K562 (cell line): ENCODE measurements at regions not wholly inside any gene's neighbourhood (a gene's known extent, or its start where the extent isn't known, plus 50 kb on each side); places are given as distances from the start of the nearest gene placed in this dataset.

Experiments used
- ATAC-seq: fragments of 200-7000 bp; cut with Tn5 transposase; 3 replicates; pipeline ENCODE4 v1.9.1; 2020; ENCODE audit warnings: moderate library complexity
- BruUV-seq: library from RNA; stranded (reverse); fragments of 400-500 nt; replicated peaks from 2 replicates; lab custom pipeline; 2021; lab: Mats Ljungman, UMichigan
- CTCF ChIA-PET: fragments of 300-600 bp; formaldehyde crosslinking; extraction: SDS; loops from one replicate; lab custom pipeline; 2021; ENCODE audit warnings: low intra/inter-chr PET ratio; lab: Yijun Ruan, JAX
- POLR2A ChIA-PET: fragments of 300-600, 350-650 bp; sonication (Branson Sonifier 250); formaldehyde crosslinking; extraction: SDS; loops from one replicate; lab custom pipeline; 2021; ENCODE audit warnings: antibody characterized with exemption, inconsistent platforms; lab: Yijun Ruan, JAX
- DNase-seq, 4 experiments: peaks; one replicate each; pipeline versions ENCODE4 v3.0.0 to v3.0.0-alpha.2; 2011 to 2018; ENCODE audit warnings: low spot score in 3 of 4, mixed read lengths in 3 of 4; ENCODE audit errors: extremely low read depth in 1 of 4
- FAIRE-seq: peaks from 2 replicates; lab custom pipeline; 2011; peaks lifted over from hg19 to GRCh38; lab: Jason Lieb, UNC
- H2AFZ ChIP-seq: 2 replicates; pipeline ENCODE4 v1.6.0; 2011; ENCODE audit warnings: low read depth, low read length, control low read depth, inconsistent platforms
- H3K27ac ChIP-seq: fragments of 200-600 bp; 3 replicates; pipeline ENCODE4 v1.8.0; 2011; ENCODE audit warnings: low read depth, mild to moderate bottlenecking, control low read depth, inconsistent platforms, low read length, moderate library complexity, mixed read lengths; ENCODE audit errors: extremely low read depth
- H3K27me3 ChIP-seq, 2 experiments: fragments of 300-600 bp in 1 of 2; 2 replicates in 1 of 2; 3 replicates in 1 of 2; pipeline versions ENCODE4 v1.6.0 to v1.8.0; 2011; ENCODE audit warnings: inconsistent platforms in 2 of 2, low read length in 2 of 2, mild to moderate bottlenecking in 1 of 2, mixed read lengths in 1 of 2, moderate library complexity in 1 of 2; ENCODE audit not compliant: control insufficient read depth in 2 of 2, insufficient read depth in 2 of 2
- H3K36me3 ChIP-seq: fragments of 300-600 bp; 3 replicates; pipeline ENCODE4 v1.8.0; 2011; ENCODE audit warnings: mild to moderate bottlenecking, low read length, inconsistent platforms; ENCODE audit not compliant: control insufficient read depth, insufficient read depth
- H3K4me1 ChIP-seq, 2 experiments: fragments of 200-600 bp in 1 of 2; replicated peaks in 1 of 2; 2 replicates in 1 of 2; 3 replicates in 1 of 2; pipeline versions ENCODE4 v1.5.1 to v1.8.0; 2011; ENCODE audit warnings: inconsistent platforms in 2 of 2, low read length in 2 of 2, mild to moderate bottlenecking in 1 of 2, mixed read lengths in 1 of 2, moderate library complexity in 1 of 2; ENCODE audit not compliant: control insufficient read depth in 2 of 2, insufficient read depth in 2 of 2
- H3K4me2 ChIP-seq: 2 replicates; pipeline ENCODE4 v1.6.1; 2011; ENCODE audit warnings: low read length, control low read depth, inconsistent platforms, mixed read lengths; ENCODE audit not compliant: insufficient read depth
- H3K4me3 ChIP-seq: fragments of 200-600 bp; sonication (generic), shearing (Covaris generic); 2 replicates; pipeline ENCODE4 v1.5.1; 2016; ENCODE audit warnings: control low read depth, inconsistent platforms
- H3K79me2 ChIP-seq: fragments of 200-600 bp; 3 replicates; pipeline ENCODE4 v1.8.0; 2011; ENCODE audit warnings: low read length, inconsistent platforms; ENCODE audit not compliant: control insufficient read depth, insufficient read depth
- H3K9ac ChIP-seq, 2 experiments: 2 replicates each; pipeline versions ENCODE4 v1.6.0 to v1.6.1; 2011; ENCODE audit warnings: low read depth in 2 of 2, low read length in 2 of 2, control low read depth in 1 of 2, inconsistent platforms in 1 of 2, mild to moderate bottlenecking in 1 of 2, mixed read lengths in 1 of 2; ENCODE audit not compliant: insufficient read depth in 1 of 2
- H3K9me1 ChIP-seq: one replicate; pipeline ENCODE4 v1.6.0; 2011; ENCODE audit warnings: inconsistent platforms, mild to moderate bottlenecking, low read length, moderate library complexity; ENCODE audit not compliant: control insufficient read depth, insufficient read depth
- H3K9me3 ChIP-seq: replicated peaks from 2 replicates; pipeline ENCODE4 v1.5.1; 2011; ENCODE audit warnings: low read depth, low read length, inconsistent platforms; ENCODE audit not compliant: control insufficient read depth, insufficient read depth
- H4K20me1 ChIP-seq: replicated peaks from 2 replicates; pipeline ENCODE4 v1.6.1; 2011; ENCODE audit warnings: low read length, inconsistent platforms, mixed read lengths; ENCODE audit not compliant: control insufficient read depth, insufficient read depth
- ARID2 ChIP-seq: fragments of 450-650 bp; IDR thresholded peaks from 2 replicates; pipeline ENCODE4 v1.6.1; 2017; ENCODE audit warnings: antibody characterized with exemption, mild to moderate bottlenecking
- CAMTA2 ChIP-seq: fragments of 250-450 bp; sonication (Bioruptor Pico); conservative IDR thresholded peaks from 2 replicates; pipeline ENCODE4 v1.5.1; 2022
- EHMT2 ChIP-seq: fragments of 450-650 bp; IDR thresholded peaks from 2 replicates; pipeline ENCODE4 v1.6.1; 2018; ENCODE audit warnings: antibody characterized with exemption
- MCM2 ChIP-seq: fragments of 450-650 bp; IDR thresholded peaks from 2 replicates; pipeline ENCODE4 v1.6.1; 2017; ENCODE audit warnings: low read depth, mild to moderate bottlenecking
- POU5F1 ChIP-seq: fragments of 150-350 bp; IDR thresholded peaks from 2 replicates; pipeline ENCODE4 v1.6.1; 2014; ENCODE audit warnings: borderline replicate concordance, low read length, low read depth, mild to moderate bottlenecking; ENCODE audit not compliant: partially characterized antibody
- PRMT5 ChIP-seq: sonication (generic); formaldehyde crosslinking; IDR thresholded peaks from 2 replicates; pipeline ENCODE4 v1.5.0; 2020; ENCODE audit warnings: missing genetic modification reagents
- SMAD1 ChIP-seq: fragments of 150-350 bp; IDR thresholded peaks from 2 replicates; pipeline ENCODE4 v1.6.1; 2014; ENCODE audit warnings: low read length, low read depth; ENCODE audit not compliant: partially characterized antibody
- ZNF165 ChIP-seq: fragments of 250-450 bp; sonication (Bioruptor Pico); IDR thresholded peaks from 2 replicates; pipeline ENCODE4 v1.4.0; 2020; ENCODE audit warnings: borderline replicate concordance
- ZNF197 ChIP-seq: fragments of 200-800 bp; sonication (Bioruptor generic); IDR thresholded peaks from 2 replicates; pipeline ENCODE4 v1.6.1; 2016; ENCODE audit warnings: low read depth, missing genetic modification characterization, missing compliant biosample characterization
- ZNF384 ChIP-seq: IDR thresholded peaks from 2 replicates; pipeline ENCODE4 v1.6.1; 2012; ENCODE audit warnings: low read depth, low read length, improper control_type of control experiment
- WGBS: fragments of 100-300 bp; shearing (Covaris generic); methylation state at CpG from one replicate; pipeline ENCODE4 v1.1.6; 2016; ENCODE audit warnings: low coverage, mixed read lengths; ENCODE audit not compliant: insufficient coverage; ENCODE audit errors: missing lambda C conversion rate; 5-methylcytosine and 5-hydroxymethylcytosine counted together
- in situ Hi-C: fragments of 300-500 bp; cut with MboI; formaldehyde crosslinking; loops from 4 replicates; pipeline ENCODE4 v1.15.0; 2018; ENCODE audit warnings: inconsistent platforms, mixed read lengths
- intact Hi-C: fragments of 100-400 bp; cut with micrococcal nuclease; formaldehyde crosslinking; loops from 2 replicates; pipeline ENCODE4 v1.14.2; 2022
- TF ChIP-seq, protein P1 (sequence below), 2 experiments: fragments of 200-800 bp in 1 of 2; sonication (Bioruptor generic) in 1 of 2; sonication (generic) in 1 of 2; formaldehyde crosslinking in 1 of 2; IDR thresholded peaks in 1 of 2; conservative IDR thresholded peaks in 1 of 2; 2 replicates each; pipeline versions ENCODE4 v1.5.0 to v1.6.1; 2016 to 2020; ENCODE audit warnings: missing compliant biosample characterization in 1 of 2, missing genetic modification characterization in 1 of 2, missing genetic modification reagents in 1 of 2
- TF ChIP-seq, protein P2 (sequence below): IDR thresholded peaks from 2 replicates; pipeline ENCODE4 v1.6.1; 2011; ENCODE audit warnings: borderline replicate concordance, low read depth, mild to moderate bottlenecking, moderate library complexity, low read length; ENCODE audit not compliant: insufficient read depth, poor library complexity, severe bottlenecking

DNA sequence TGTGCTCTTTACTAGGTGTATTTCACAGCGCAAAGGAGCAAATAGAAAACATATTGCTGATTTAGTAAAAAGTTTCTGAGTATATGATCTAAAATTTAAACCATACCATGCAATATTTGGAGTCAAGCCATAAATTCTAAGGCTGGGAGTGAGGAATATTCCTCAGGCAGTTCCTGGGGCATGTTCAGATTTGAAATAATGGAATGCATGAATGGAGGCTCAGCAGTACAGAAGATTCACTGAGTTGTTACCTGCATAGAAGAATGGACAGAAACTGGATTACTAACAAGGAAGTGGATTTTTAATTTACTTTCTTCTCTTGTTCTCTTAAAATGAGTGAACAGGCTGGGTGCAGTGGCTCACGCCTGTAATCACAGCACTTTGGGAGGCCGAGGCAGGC lies 441.0 kb upstream of the MAP2 start:
- no peak overlapping the region for H3K4me3 ChIP-seq
- H3K27ac ChIP-seq: no peak overlapping the region
- ATAC-seq (no peak), FAIRE-seq (no peak), DNase-seq (no peak)
- H3K27me3 ChIP-seq: no peaks in the 10 kb centered on the region
- no peaks in the 10 kb centered on the region for H3K9me3 ChIP-seq
- in situ Hi-C loops (no loop called here), intact Hi-C loops (no loop called here)
- no peaks in the 10 kb centered on the region for H4K20me1 ChIP-seq
- no peaks in the 10 kb centered on the region for H3K9me1 ChIP-seq
- no peaks in the 10 kb centered on the region for H3K79me2 ChIP-seq
- H3K4me1 ChIP-seq: no peaks in the 10 kb centered on the region
- CTCF ChIA-PET: no interaction called here
- POLR2A ChIA-PET: no interaction called here
- no TSS peak for BruUV-seq
- TF ChIP-seq EHMT2 (no peak), PRMT5 (CRISPR knock-in tag) (no peak), MCM2 (no peak), ZNF384 (no peak), ZNF165 (CRISPR knock-in tag) (no peak), POU5F1 (no peak), ZNF197 (CRISPR knock-in tag) (no peak), CAMTA2 (CRISPR knock-in tag) (no peak), SMAD1 (no peak), ARID2 (no peak)
- TF ChIP-seq, protein P1, sequence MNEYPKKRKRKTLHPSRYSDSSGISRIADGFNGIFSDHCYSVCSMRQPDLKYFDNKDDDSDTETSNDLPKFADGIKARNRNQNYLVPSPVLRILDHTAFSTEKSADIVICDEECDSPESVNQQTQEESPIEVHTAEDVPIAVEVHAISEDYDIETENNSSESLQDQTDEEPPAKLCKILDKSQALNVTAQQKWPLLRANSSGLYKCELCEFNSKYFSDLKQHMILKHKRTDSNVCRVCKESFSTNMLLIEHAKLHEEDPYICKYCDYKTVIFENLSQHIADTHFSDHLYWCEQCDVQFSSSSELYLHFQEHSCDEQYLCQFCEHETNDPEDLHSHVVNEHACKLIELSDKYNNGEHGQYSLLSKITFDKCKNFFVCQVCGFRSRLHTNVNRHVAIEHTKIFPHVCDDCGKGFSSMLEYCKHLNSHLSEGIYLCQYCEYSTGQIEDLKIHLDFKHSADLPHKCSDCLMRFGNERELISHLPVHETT (CRISPR knock-in tag; conservative IDR thresholded peaks at IDR 0.05 in 1 of 2, IDR thresholded peaks at IDR 0.05 in 1 of 2): no peak
- TF ChIP-seq, protein P2, sequence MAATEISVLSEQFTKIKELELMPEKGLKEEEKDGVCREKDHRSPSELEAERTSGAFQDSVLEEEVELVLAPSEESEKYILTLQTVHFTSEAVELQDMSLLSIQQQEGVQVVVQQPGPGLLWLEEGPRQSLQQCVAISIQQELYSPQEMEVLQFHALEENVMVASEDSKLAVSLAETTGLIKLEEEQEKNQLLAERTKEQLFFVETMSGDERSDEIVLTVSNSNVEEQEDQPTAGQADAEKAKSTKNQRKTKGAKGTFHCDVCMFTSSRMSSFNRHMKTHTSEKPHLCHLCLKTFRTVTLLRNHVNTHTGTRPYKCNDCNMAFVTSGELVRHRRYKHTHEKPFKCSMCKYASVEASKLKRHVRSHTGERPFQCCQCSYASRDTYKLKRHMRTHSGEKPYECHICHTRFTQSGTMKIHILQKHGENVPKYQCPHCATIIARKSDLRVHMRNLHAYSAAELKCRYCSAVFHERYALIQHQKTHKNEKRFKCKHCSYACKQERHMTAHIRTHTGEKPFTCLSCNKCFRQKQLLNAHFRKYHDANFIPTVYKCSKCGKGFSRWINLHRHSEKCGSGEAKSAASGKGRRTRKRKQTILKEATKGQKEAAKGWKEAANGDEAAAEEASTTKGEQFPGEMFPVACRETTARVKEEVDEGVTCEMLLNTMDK: no peak
- H3K4me2 ChIP-seq: no peak overlapping the region
- no peak overlapping the region for H2AFZ ChIP-seq
- no peak overlapping the region for H3K9ac ChIP-seq
- WGBS: 36% methylated on average over 3 of the region's 3 CpGs
- no peaks in the 10 kb centered on the region for H3K36me3 ChIP-seq
